ENCODE measurements at regions not wholly inside any gene's neighbourhood (a gene's known extent, or its start where the extent isn't known, plus 50 kb on each side); places are given as distances from the start of the nearest gene placed in this dataset.
"Not testable (repeated sequence)": the region's sequence is repeated elsewhere in the genome, so short reads cannot be mapped to it uniquely, and the experiment has no call there.

DNA sequence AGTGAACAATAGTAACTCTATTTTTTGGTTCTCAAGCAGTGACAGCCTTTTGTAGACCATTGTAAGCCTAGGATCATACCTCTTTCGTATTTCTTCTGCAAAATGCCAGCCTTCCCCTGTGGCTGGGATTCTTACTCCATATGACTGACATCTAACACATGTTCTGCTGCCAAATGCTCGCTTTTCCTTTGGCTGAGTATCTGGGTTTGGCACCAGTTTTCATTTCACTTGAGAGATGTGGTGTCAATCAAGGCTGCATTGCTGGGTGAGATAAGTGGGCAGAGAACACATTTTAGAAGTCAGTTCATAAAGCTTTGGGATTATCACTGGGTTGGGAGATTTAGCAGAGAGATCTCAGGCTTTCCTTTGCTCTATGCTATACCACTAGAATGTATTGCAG, 514.7 kb upstream of the SGO1 start:
- DNase-seq, result peak; percentile 21

DNA sequence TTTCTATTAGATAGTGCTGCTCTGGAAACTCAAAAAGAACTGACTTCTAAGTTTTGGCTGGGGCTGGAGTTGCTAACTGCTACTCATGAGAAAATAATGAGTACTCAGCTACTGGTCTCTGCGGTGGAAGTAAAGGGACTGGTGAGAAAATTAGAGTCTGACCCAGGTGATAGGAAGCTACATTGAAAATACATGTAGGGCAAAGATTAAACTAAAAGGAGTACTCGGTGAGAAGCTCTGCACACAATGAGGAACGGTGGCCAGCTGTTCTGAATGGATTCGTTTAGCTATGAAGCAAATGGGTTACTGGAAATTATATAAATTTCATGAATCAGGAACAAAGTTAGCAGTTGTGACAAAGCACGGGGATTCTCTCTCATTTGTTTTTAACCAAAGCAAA, 512.9 kb upstream of the SGO1 start:
- DNase-seq, result no peak

DNA sequence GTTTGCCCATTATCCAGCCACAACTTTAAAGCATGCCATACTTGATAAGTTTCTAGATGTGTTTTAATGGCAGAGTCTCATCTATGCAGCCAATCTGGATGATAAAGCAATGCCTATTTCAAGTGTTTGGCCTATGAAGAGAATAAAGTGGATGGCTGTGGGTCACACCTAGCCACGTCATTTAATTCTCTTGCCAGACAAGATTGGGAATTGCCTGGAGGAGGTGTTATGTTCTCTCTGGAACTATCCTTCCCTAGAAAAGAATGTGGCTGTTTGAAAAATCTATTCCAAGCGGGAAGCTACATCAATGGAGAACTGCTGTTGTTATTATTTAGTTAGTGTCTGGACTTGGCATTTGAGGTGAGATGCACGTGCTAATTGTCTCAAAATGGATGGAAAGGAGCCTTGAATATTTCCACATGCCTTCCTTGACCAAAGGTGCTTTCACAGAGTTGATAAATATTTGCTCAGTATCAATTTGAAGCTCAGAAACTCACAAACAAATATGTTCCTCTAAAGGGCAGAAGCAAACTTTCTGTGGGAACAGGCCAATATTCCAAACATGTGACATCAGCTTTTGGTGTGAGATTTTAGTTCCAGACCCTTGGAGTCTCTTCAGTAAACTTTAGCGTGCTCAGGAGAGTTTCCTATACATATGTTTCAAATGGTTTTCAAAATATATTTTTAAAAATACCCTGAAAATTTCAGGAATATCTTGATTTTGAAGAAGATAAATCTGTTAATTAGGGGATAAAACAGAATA, 510.6 kb upstream of the SGO1 start:
- no peak for DNase-seq

DNA sequence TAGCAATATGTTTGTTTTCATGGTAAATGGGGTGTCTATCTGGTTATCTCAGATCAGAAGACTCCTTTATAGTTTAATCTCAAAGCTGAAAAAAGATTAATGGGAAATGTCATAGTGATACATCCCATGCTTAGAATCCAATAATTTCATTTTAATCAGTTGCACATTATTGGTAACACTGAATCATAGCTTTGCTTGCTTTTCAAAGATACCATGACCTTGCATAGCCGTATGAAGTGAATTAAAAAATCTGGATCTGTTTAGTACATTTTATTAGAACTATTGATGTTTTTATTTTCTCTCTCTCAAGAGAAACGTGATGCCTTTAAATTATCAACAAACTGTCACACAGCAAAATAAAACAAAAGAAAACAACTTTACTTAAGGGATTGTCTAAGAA, 506.7 kb upstream of the SGO1 start:
- no peak for DNase-seq

DNA sequence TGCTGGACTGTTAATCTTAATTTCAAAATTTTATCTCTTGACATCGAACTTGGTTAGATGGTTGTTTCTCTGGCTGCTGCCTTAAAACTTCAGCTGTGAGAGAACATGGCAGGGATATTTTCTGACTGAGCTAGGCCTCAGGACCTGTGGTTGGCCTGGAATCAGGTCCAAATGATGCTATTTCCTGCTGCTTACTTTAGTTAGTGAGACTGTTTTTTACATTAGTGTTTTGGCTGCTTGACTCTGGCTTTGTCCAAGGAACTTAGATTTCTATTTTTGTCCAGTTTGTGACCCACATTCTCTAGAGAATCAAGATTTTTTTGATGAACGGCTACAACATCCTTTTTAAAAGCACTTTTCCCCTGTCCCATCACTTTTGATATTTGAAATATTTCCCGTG, 497.9 kb upstream of the SGO1 start:
- no peak for DNase-seq

DNA sequence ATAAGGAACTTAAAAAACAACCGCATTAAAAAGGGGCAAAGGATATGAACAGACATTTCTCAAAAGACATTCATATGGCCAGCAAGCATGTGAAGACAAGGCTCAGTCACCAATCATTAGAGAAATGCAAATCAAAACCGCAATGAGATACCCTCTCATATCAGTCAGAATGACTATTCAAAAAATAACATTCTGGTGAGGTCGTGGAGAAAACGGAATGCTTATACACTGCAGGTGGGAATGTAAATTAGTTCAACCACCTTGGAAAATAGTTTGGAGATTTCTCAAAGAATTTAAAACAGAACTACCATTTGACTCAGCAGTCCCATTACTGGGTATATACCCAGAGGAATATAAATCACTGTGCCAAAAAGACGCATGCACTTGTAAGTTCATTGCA, 496.6 kb upstream of the SGO1 start:
- no peak for DNase-seq

DNA sequence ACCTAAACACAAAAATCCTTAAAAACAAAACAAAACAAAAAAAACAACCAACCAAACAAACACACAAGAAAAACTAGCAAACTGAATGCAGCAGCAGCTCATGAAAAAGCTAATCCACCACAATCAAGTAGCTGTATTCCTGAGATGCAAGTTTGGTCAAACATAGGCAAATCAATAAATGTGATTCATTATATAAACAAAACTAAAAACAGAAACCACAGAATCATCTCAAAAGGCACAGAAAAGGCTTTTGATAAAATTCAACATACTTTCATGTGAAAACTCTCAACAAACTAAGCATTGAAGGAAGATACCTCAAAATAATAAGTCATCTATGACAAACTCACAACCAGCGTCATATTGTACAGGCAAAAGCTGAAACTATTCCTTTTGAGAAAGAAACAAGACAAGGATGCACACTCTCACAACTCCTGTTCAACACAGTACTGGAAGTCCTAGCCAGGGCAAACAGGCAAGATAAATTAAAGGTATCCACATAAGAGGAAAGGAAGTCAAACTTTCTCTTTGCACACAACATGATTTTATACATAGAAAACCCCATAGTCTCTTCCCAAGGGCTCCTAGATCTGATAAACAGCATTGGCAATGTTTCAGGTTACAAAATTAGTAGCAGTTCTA, 495.1 kb upstream of the SGO1 start:
- no peak for DNase-seq

DNA sequence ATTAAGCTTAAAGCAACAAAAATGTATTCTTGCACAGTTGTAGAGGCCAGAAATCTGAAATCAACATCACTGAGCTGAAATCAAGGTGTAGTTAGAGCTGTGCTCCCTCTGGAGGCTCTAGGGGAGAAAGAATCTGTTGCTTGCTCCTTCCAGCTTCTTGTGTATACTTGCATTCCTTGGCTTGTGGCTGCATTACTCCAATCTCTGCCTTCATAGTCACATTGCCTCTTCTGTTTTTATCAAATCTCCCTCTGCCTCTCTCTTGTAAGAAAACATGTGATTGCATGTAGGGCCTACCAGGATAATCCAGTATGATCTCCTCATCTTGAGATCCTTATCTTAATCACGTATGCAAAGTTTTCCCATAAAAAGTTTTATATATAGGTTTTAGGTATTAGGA, 487.9 kb upstream of the SGO1 start:
- no peak for DNase-seq

DNA sequence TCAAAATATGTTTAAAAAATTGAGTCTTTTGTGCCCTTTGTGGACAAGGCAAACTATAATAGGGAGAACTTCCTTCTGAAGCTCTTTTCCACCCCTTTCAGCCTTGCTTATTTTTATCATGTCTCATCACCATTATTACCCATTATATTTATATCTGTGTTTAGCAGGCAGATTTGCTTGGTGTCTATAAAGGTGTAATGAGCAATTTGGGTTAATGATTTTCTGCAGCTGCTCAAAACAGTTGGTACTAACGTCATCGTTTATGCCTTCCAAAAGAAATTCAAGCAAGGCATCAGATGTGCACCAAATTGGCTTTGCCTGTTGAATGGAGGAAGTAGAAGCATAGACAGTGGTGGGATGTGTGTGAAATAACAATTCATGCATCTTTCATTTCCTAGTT, 483.7 kb upstream of the SGO1 start:
- DNase-seq, result peak; percentile 59

DNA sequence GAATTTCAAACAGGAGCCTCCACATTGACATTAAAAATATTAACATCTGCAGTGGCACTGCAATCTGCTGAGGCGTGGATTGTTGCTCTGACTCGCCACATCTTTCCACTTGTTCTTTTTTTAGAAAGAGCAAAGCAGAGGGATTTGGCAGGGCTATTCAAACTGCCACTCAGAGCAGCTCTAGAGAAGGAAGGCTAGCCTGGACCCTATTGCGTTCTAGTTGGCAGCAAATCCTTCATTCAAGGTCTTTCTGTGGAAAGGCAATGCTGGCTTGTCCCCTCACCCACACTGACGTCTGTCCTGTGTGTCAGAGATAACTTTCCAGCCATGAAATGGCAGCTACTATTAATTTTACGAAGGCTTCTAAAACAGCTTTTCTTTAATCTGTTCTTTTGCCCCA, 483.2 kb upstream of the SGO1 start:
- DNase-seq, result peak; percentile 57

DNA sequence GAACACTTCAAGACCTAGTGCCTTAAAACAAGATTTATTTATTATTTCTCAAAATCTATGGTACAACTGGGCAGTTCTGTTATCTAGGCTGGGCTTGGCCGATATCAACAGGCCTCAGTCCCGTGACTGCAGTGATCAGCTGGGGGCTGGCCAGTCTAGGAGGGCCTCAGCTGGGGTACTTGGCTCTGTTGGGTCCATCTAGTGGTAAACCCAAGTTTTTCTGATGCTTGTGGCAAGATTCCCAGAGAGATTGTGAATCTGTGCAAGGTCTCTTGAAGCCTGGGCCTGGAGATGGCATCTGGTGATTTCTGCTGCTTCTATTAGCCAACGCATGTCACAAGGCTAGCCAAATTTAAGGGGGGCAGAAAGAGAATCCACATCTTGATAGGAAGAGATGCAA, 482.4 kb upstream of the SGO1 start:
- DNase-seq, result no peak

DNA sequence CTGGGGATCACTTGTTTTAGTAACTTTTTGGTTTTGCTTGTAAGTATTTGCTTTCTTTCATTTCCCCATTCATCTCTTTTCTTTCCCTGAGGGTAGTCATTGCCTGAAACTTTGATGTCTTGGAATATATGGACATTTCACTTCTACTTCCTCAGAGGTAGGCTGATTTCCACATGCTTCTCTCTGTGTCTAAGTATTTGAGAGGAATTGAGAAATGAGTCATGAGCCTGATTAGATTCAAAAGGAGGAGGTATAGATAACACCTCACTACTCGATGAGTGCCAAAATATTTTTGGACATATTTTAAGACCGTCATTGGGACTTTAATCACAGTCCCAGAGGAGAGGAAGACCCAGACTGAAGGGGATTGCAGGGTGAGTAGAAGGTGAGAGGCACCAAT, 480.1 kb upstream of the SGO1 start:
- DNase-seq, result no peak

DNA sequence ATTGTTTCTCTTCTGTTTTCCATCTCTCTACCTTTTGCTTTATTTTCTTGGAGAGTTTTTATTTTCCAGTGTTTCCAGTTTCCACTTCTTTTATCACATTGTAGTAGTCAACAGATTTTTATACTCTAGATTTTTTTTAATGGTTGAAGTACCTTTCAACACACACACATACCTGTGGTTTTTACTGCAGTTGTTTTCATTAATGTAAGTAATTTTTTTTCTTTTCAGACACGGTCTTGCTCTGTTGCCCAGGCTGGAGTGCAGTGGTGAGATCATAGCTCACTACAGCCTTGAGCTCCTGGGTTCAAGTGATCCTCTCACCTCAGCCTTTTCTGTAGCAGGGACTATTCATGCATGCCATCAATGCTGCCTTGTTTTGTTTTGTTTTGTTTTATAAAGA, 472.5 kb upstream of the SGO1 start:
- DNase-seq, result no peak

DNA sequence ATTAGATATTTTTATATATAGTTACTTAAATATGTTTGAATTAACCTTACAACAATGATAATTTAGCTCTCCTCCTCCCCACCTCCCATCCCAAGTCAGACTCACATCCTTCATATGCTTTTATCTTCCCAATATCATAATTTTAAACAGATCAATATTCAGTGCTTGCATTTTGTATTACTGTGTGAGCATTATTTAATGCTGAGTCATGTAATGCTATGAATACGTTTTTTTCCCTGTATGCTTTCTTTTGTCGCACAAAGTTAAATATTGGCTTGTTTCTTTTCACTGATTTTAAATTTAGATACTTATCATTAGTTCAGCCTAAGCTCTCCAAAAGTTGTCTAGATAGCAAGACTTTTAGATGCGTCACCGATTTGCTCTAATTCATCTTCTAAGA, 471.6 kb upstream of the SGO1 start:
- DNase-seq, result no peak

DNA sequence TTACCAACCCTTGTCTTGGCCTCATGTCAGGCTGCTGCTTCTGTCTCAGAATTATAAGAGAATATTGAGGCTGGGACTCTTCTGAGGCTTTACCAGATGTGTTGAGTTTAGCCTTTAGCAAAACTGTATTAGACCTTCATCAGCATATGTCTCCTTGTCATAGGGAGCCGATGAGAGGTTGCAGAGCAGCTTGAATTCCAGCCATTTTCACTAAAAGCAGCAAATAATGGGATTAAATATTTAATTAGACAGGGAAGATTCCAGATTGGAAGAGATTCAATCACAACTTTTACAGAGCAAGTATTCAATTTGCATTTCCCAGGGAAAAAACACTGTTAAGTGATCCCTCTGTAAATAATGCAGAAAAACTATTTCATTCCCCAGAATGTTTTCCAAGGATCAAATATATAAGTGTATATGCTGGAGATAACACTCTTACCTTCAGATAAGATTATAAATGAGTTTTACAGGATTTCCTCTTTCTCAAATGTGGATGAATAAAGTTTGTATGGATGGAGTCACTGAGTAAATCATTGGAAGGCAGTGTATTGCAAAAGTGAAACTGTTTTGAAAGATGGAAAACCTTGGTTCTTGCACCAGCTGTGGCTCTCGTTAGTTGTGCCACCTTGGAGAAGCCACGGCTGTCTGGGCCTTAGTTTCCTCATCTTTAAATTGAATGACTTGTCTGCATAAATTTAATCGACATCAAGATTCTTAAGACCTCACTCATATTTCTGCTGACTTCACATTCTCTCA, 466.4 kb upstream of the SGO1 start:
- no peak for DNase-seq

DNA sequence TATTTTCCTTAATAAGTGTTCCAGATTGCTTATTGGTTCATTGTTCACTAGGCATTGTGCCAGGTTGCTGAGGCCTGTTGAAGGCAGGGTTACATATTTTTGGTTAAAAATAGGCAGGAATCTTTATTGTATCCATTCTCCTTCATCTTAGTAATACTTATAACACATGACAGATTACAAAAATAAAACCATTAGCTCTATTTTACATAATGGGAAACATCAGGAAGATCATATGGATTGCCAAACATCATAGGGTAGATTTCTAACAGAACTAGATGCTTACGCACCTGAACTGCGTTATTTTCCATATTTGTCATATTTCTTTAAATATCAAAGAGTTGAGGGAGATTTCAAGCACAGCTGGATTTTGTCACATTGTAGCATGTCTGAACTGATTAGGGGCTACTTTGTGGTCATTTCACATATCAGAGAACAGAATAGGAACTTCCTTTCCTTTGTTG, 462.9 kb upstream of the SGO1 start:
- no peak for DNase-seq

DNA sequence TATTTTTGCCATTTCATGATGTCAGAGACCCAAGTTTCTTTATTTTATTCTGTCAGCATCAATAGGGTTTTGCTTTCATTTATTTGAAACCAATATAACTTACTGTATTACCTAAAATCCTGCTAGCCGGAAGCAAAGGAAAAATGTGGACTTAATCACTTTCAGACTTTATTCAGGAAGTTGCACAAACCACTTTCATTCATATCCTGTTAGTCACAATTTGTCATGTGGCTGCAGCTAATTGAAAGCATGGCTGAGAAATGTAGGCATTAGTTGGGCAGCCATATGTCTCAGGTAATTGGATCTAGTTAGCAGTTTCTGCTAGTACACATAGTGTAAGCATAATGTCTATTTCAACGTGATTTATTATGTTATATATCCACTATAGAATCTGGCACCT, 462.3 kb upstream of the SGO1 start:
- DNase-seq, result no peak

DNA sequence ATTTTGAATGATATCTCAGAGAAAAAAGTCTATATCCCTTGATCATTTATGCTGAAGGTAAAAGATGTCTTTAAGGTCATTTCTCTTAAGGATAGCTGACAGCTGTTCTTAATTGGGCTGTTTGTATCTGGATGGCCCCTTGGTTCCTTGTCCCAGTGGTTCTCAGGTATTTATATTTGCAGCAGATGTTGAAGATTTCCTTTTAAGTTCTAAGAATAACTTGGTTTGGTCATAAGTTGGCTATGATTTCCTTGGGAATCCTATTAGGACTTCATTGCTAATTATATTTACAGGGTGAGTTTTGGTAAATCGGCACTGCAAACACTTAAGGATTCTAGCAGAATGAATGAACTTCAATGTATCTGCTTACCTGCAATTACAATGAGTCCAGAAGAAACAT, 460.4 kb upstream of the SGO1 start:
- no peak for DNase-seq

DNA sequence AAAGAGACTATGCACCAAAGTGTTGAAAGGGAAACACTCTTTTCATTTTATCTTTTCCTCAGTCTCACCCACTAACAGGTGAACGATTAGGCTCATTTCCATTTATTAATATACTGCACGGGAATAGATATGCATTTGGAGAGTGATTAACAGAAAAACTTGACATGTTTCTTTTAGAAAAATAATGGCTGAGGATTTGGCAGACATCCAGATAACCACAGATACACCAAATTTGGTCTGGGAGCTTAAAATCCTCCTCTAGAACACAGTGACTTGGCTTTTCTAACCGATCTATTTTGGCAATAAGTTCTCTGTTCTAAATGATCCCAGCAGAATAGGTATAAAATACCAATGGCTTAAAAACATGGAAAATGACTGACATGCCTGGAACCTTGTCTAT, 459.3 kb upstream of the SGO1 start:
- no peak for DNase-seq

DNA sequence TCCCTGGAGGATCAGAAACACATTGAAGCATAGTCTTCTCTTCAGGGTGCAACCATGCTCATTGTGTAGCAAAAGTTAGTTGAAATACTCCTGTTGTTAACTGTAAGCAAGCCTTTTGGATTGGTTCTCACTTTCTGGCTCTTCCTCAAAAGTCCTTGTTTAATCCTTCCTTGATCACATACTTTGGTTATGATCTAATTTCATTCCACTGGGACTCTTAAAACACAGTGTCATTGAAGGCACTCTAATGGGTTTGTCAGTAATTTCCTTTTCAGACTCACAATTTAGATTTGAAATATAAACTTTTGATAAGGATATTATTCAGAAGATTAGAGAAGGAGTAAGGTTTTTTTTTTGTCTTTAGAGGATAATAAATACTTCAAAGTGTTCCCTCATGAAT, 451.7 kb upstream of the SGO1 start:
- no peak for DNase-seq

DNA sequence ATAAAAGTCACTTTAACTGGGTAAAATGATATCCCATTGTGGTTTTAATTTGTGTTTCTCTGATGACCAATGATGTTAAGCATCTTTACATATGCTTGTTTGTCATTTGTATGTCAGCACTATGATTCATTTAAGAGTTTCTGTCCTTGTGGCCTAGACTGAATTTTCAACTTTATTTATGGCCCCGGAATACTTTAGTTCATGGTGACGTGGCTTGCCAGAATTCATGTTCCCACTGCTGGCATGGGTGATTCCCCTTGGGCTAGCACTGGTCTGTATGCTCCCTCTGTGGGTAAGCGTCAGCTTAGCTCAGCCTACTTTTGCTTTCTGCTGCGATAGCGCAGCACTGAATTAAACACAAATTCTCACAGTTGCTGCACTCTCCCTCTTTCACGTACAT, 436.3 kb upstream of the SGO1 start:
- DNase-seq, result no peak

DNA sequence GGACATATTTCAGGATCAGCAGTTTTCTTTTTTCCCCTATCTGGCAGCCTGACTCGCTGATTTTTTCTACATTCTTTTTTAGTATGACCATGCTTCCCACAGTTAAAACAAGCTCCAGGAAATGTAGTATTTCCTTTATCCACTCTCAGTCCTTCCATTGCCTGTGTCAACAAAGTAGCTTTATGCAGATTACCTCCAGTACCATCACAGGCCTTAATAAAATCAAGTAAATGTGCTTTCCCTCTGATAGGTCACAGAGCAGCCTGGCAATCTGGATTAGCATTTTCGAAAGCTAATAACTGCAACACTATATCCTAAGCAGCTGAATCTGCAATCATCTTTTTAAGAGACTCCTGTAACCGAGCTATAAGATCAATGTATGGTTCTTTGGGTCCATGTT, 432.6 kb upstream of the SGO1 start:
- DNase-seq, result not testable (repeated sequence)

DNA sequence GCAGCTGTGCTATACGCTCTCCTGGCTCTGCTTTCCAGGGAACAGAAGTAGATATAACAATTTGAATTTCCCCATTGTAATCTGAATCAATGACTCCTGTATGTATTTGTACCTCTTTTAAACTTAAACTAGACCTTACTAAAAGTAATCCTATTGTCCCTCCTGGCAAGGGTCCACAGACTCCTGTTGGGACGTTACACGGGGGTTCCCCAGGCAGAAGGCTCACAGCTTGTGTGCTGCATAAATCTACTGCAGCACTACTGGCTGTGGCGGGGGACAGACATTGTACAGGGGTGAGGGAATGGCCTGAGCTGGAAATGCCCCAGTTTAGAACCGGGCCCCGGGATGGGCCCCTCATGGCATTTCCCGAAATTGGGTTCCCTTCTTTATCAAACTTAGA, 432.2 kb upstream of the SGO1 start:
- not testable (repeated sequence) for DNase-seq

DNA sequence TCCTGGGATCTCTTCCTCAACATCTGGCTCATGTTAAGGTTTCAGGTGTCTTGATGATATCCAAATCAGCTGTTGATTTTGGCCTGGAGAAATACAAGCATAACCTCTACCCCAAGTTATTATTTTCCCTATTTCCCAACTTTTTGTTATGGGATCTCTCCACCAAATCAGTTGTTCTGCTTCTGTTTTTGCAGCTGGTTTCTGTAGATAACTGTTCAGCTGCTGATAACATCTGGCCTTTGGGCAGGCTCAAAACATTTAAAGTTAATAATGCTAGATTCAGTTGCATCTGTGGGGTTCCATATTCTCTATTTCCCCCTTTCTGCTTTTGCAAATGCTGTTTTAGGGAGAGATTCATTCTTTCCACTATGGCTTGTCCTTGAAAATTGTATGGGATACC, 430.0 kb upstream of the SGO1 start:
- DNase-seq, result not testable (repeated sequence)
